ENCODE measurements at regions not wholly inside any gene's neighbourhood (a gene's known extent, or its start where the extent isn't known, plus 50 kb on each side); places are given as distances from the start of the nearest gene placed in this dataset.

- POLR2A ChIA-PET, result no interaction called here
Measured at GRCh38 chr2:11944311-11944710, 197.9 kb downstream of the LPIN1 start.

More at GRCh38 chr2:11944311-11944710, 197.9 kb downstream of the LPIN1 start:
- no peaks in the 10 kb centered on the region for H3K27me3 Mint-ChIP-seq
- ATAC-seq (ENCODE audit: low read depth) (no peak), DNase-seq (peak; percentile 23)
- Histone ChIP-seq H4K20me1 (ENCODE audit: control insufficient read depth, insufficient read depth, low read length, poor library complexity, severe bottlenecking) (no peaks in the 10 kb centered on the region), H3K9me3 (ENCODE audit: control extremely low read depth in 1 of 3, control insufficient read depth in 2 of 3, insufficient read depth in 1 of 3, low read length in 2 of 3) (no peaks in the 10 kb centered on the region), H3K79me2 (ENCODE audit: control insufficient read depth, insufficient read depth, low read length) (no peaks in the 10 kb centered on the region), H3K4me2 (replicated peaks; ENCODE audit: low read depth, low read length, poor library complexity, severe bottlenecking) (peak overlapping the region; percentile 59), H3K27me3 (replicated peaks in 1 of 4; ENCODE audit: control extremely low read depth in 1 of 4, control insufficient read depth in 3 of 4, insufficient read depth in 4 of 4, low read length in 3 of 4) (no peaks in the 10 kb centered on the region), H3K9ac (ENCODE audit: low read length) (no peak overlapping the region), H2AFZ (ENCODE audit: insufficient read depth, low read depth, low read length, poor library complexity, severe bottlenecking) (peak overlapping the region; percentile 35), H3K27ac (ENCODE audit: low read length in 2 of 2) (no peak overlapping the region), H3K4me1 (ENCODE audit: control insufficient read depth in 2 of 2, insufficient read depth in 2 of 2, low read length in 2 of 2) (peaks cover 15 to 20% of the 10 kb centered on the region in 2 donors), H3K36me3 (replicated peaks in 1 of 2; ENCODE audit: control extremely low read depth in 1 of 2, control insufficient read depth in 1 of 2, extremely low read depth in 1 of 2, insufficient read depth in 2 of 2, low read length in 1 of 2) (no peaks in the 10 kb centered on the region), H3K4me3 (ENCODE audit: control extremely low read depth in 1 of 5, extremely low read depth in 1 of 5, insufficient read depth in 1 of 5, low read depth in 2 of 5, low read length in 4 of 5) (no peak overlapping the region)
- peak overlapping the region; percentile 59 for H3K27ac Mint-ChIP-seq
- peak overlapping the region; percentile 84 for H3K4me3 Mint-ChIP-seq
- intact Hi-C loops (cut with micrococcal nuclease), result loop anchor here (2.0 kb wide), 1 partner anchor 88 kb away; no protein-coding TSS in a partner anchor
- 80% methylated on average over 2 of the region's 4 CpGs for WGBS (ENCODE audit: insufficient coverage)
- CTCF ChIA-PET, result interaction anchor here (1.2 kb wide), 1 partner anchor 23 kb away, joined by 3 read pairs; no protein-coding TSS in a partner anchor
- TF ChIP-seq EZH2 (IDR thresholded peaks at IDR 0.05; ENCODE audit: borderline replicate concordance, insufficient read depth, low read depth, low read length, poor library complexity, severe bottlenecking) (no peak), CTCF (IDR thresholded peaks at IDR 0.05) (no peak)
- peaks cover 24% of the 10 kb centered on the region for H3K4me1 Mint-ChIP-seq
- no peaks in the 10 kb centered on the region for H3K9me3 Mint-ChIP-seq (ENCODE audit: insufficient read depth)

All from B cell (primary cell).